Sigmoid colon (tissue), 6 donors: ENCODE measurements at regions not wholly inside any gene's neighbourhood (a gene's known extent, or its start where the extent isn't known, plus 50 kb on each side); places are given as distances from the start of the nearest gene placed in this dataset.

Experiments
- DNase-seq: peaks from one replicate; pipeline ENCODE4 v3.0.0-alpha.2; 2019
- H3K27ac ChIP-seq, 4 donors: fragments of 200-600 bp; sonication (generic); one replicate each; pipeline ENCODE4 v1.5.1; 2016 to 2019; ENCODE audit warnings: mild to moderate bottlenecking in 1 of 4
- H3K27me3 ChIP-seq, 3 donors: fragments of 200-600 bp; sonication (generic); one replicate each; pipeline ENCODE4 v1.5.1; 2019; ENCODE audit warnings: mild to moderate bottlenecking in 1 of 3
- H3K36me3 ChIP-seq, 4 donors: fragments of 200-600 bp; sonication (generic); one replicate each; pipeline ENCODE4 v1.5.1; 2016 to 2019
- H3K4me1 ChIP-seq, 4 donors: fragments of 200-600 bp; sonication (generic); one replicate each; pipeline ENCODE4 v1.5.1; 2017 to 2019
- H3K4me3 ChIP-seq, 4 donors: fragments of 200-600 bp; sonication (generic); one replicate each; pipeline ENCODE4 v1.5.1; 2017 to 2019; ENCODE audit warnings: mild to moderate bottlenecking in 2 of 4, moderate library complexity in 1 of 4
- H3K9me3 ChIP-seq, 4 donors: fragments of 200-600 bp in 3 of 4; sonication (generic) in 3 of 4; one replicate each; pipeline versions ENCODE4 v1.5.1 to v1.6.1; 2013 to 2019
- CTCF ChIP-seq, 4 experiments: fragments of 450-650 bp in 3 of 4; fragments of 200-600 bp in 1 of 4; IDR thresholded peaks; one replicate each; pipeline ENCODE4 v1.5.1; 2016 to 2019; ENCODE audit warnings: antibody characterized with exemption in 4 of 4, mild to moderate bottlenecking in 3 of 4, moderate library complexity in 2 of 4
- EP300 ChIP-seq, 4 donors: sonication (generic); formaldehyde crosslinking; IDR thresholded peaks; one replicate each; pipeline ENCODE4 v1.6.1; 2017; ENCODE audit warnings: antibody characterized with exemption in 4 of 4
- POLR2A ChIP-seq, 2 donors: fragments of 450-650 bp; IDR thresholded peaks; one replicate each; pipeline ENCODE4 v1.6.1; 2016; ENCODE audit warnings: antibody characterized with exemption in 2 of 2, mild to moderate bottlenecking in 2 of 2, moderate library complexity in 2 of 2
- POLR2AphosphoS5 ChIP-seq, 4 donors: sonication (generic); formaldehyde crosslinking; IDR thresholded peaks; one replicate each; pipeline ENCODE4 v1.6.1; 2017; ENCODE audit warnings: antibody characterized with exemption in 4 of 4
- WGBS, 2 donors: extraction: QIAGEN DNeasy Blood & Tissue Kit; methylation state at CpG; one replicate each; pipeline ENCODE4 v1.1.7; 2013; 5-methylcytosine and 5-hydroxymethylcytosine counted together
- intact Hi-C: fragments of 100-400 bp; cut with DNase I; formaldehyde crosslinking; loops from one replicate; pipeline ENCODE4 v1.15.1; 2023
- donor health status: healthy with polysubstance abuse.
- donor health status: healthy.

GRCh38 chr5:58116346-58116745 lies 343.5 kb downstream of the PLK2 start:
- WGBS, 2 donors = 81 to 85% methylated on average over 3 of the region's 3 CpGs
- DNase-seq = no peak
- Histone ChIP-seq H3K36me3 (no peaks in the 10 kb centered on the region), H3K27me3 (no peaks in the 10 kb centered on the region), H3K4me3 (no peak overlapping the region), H3K4me1 (peaks cover 0 to 4% (median 0%) of the 10 kb centered on the region in 4 donors), H3K9me3 (no peaks in the 10 kb centered on the region), H3K27ac (no peak overlapping the region)
- no peak for TF ChIP-seq EP300 (IDR thresholded peaks at IDR 0.05)
- no peak for TF ChIP-seq POLR2AphosphoS5 (IDR thresholded peaks at IDR 0.05)
- TF ChIP-seq CTCF (IDR thresholded peaks at IDR 0.05) = no peak
- TF ChIP-seq POLR2A (IDR thresholded peaks at IDR 0.05) = no peak
- intact Hi-C loops = no loop called here

- intact Hi-C loops = no loop called here
- TF ChIP-seq CTCF (IDR thresholded peaks at IDR 0.05) (no peak), POLR2AphosphoS5 (IDR thresholded peaks at IDR 0.05) (no peak), POLR2A (IDR thresholded peaks at IDR 0.05) (no peak), EP300 (IDR thresholded peaks at IDR 0.05) (no peak)
- no peaks in the 10 kb centered on the region for H3K27me3 ChIP-seq
- H3K4me3 ChIP-seq = no peak overlapping the region
- H3K4me1 ChIP-seq = peaks cover 0 to 4% (median 0%) of the 10 kb centered on the region in 4 donors
- no peak for DNase-seq
- H3K36me3 ChIP-seq = no peaks in the 10 kb centered on the region
- H3K27ac ChIP-seq = no peak overlapping the region
- WGBS, 2 donors = 87 to 90% methylated on average over 1 of the region's 1 CpG
- no peaks in the 10 kb centered on the region for H3K9me3 ChIP-seq
Measured at GRCh38 chr5:58115811-58116210, 344.1 kb downstream of the PLK2 start.

- no peak for DNase-seq
- TF ChIP-seq CTCF (IDR thresholded peaks at IDR 0.05) (no peak), POLR2AphosphoS5 (IDR thresholded peaks at IDR 0.05) (no peak), POLR2A (IDR thresholded peaks at IDR 0.05) (no peak), EP300 (IDR thresholded peaks at IDR 0.05) (no peak)
- H3K4me1 ChIP-seq = peaks cover 0 to 4% (median 0%) of the 10 kb centered on the region in 4 donors
- 89 to 90% methylated on average over 3 of the region's 3 CpGs for WGBS, 2 donors
- no peaks in the 10 kb centered on the region for H3K36me3 ChIP-seq
- no peak overlapping the region for H3K27ac ChIP-seq
- no peaks in the 10 kb centered on the region for H3K27me3 ChIP-seq
- H3K4me3 ChIP-seq = no peak overlapping the region
- intact Hi-C loops = no loop called here
- no peaks in the 10 kb centered on the region for H3K9me3 ChIP-seq
Measured at GRCh38 chr5:58114324-58114723, 345.6 kb downstream of the PLK2 start.

- H3K9me3 ChIP-seq = no peaks in the 10 kb centered on the region
- 75 to 81% methylated on average over 9 of the region's 9 CpGs for WGBS, 2 donors
Measured at GRCh38 chr5:58113172-58113571, 346.7 kb downstream of the PLK2 start.

More at GRCh38 chr5:58113172-58113571, 346.7 kb downstream of the PLK2 start:
- Histone ChIP-seq H3K36me3 (no peaks in the 10 kb centered on the region), H3K4me3 (no peak overlapping the region), H3K27me3 (no peaks in the 10 kb centered on the region), H3K4me1 (peaks cover 0 to 4% (median 0%) of the 10 kb centered on the region in 4 donors), H3K27ac (no peak overlapping the region)
- intact Hi-C loops = no loop called here
- TF ChIP-seq POLR2A (IDR thresholded peaks at IDR 0.05) = no peak
- TF ChIP-seq POLR2AphosphoS5 (IDR thresholded peaks at IDR 0.05) = no peak
- TF ChIP-seq CTCF (IDR thresholded peaks at IDR 0.05) = no peak
- TF ChIP-seq EP300 (IDR thresholded peaks at IDR 0.05) = no peak
- DNase-seq = no peak
